AG09319 (cell line): ENCODE measurements at regions not wholly inside any gene's neighbourhood (a gene's known extent, or its start where the extent isn't known, plus 50 kb on each side); places are given as distances from the start of the nearest gene placed in this dataset.

ENCODE experiments used
- DNase-seq: peaks from one replicate; pipeline ENCODE4 v3.0.0-alpha.2; 2010; ENCODE audit warnings: low read depth; ENCODE audit errors: extremely low read depth
- CTCF ChIP-seq: IDR thresholded peaks from 2 replicates; pipeline ENCODE4 v1.5.1; 2011; ENCODE audit warnings: low read depth, mild to moderate bottlenecking, inconsistent platforms, low read length, moderate library complexity

- TF ChIP-seq CTCF, result no peak
These were observed 153.6 kb upstream of the TWIST2 start for GRCh38 chr2:238694136-238694755.

DNA sequence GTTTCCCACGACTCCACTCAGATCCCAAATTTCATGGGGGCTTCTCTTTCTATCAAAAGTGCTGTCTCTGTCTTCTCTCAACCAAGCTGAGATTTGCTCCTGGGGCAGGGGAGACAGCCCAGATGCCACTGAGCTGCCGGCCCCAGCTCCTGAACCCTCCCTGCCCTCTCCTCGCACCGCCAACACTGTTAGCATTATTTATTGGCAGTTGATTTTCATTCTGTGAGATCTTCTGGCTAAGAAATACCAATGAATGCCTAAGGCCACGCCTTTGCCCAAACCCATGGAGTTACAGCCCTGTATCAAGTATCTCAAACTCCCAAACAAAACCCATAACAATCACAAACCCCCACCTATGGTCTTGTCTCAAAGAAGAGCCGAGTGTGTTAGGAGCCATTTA lies 153.0 kb upstream of the TWIST2 start:
- DNase-seq, result no peak
- TF ChIP-seq CTCF, result no peak

More at GRCh38 chr2:238694136-238694755, 153.6 kb upstream of the TWIST2 start:
- DNase-seq, result no peak

GRCh38 chr2:238695538-238695937 lies 152.3 kb upstream of the TWIST2 start:
- DNase-seq, result no peak
- no peak for TF ChIP-seq CTCF

DNA sequence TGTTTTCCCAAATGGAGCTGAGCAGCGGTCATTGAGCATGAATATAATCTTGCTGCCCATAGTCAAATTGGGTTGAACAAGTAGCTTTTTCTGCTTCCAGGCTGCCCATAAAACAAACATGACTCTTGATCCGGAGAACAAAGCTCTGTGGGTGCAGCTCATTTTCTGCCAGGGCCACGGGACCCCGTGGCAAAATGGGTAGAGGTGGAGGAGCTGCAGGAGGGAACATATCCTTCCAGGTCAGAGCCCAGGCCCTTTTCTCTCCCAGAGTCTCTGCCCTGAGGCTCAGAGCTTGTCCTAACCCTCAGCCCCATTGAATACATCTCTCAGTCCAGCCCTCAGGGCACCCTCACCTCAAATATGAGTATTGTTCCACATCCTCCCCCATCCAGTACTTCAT lies 151.6 kb upstream of the TWIST2 start:
- no peak for TF ChIP-seq CTCF
- no peak for DNase-seq

DNA sequence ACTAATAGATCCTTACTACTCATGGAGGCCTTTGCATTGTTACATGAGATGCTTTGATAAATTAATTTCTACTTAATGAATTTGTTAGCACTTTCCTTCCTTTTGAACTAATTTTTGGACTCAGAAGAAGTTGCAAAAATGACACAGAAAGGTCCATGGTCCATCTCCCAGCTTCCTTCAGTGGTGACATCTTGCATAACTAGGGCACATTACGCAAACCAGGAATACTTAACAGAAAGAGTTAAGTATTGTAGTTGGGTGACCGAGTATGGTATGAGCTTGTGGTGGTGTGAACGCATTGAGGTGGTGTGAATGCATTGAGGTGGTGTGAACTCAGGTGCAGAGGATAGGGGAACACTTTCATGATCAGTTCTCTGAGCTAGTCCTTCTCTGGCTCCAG lies 151.1 kb upstream of the TWIST2 start:
- no peak for TF ChIP-seq CTCF

DNA sequence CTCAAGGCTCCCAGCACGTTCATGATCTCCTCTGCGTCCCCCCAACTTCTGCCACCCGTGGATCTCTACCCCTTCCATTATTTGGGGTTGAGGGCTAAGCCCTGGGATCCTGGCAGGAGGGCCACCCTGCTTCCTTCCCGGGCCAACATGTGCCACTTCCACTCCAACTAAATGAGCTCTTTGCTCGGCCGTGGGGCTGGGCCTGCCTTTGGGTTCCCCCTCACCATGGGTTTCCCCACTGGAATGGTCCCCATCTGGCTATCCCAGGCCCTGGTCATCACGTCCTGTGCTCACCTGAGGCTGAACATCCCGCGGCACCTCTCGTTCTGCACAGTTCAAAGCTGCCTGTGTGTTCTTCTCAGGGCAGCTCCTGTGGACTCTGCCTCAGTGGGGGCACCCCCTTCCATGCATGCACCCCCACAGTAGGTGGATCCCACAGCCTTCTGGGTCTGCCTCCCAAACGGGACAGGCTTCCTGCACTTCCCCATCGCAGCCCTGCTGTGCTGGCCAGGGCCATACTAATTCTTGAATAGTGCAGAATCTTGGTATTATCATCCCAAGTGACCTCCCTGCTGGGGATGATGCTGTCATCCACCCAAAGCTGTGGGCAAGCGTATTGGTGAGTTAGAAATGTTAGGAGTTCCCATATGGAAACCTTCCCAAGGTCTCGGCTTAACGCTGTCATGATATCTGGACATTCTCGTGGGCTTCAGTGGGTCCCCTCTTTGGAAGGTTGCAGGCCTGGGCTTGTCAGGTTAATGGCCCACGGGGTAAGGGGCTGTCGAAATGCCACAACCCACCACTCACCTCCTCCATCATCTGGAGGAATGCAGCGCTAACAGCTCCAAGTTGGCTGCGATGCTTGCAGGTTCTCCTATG lies 150.5 kb upstream of the TWIST2 start:
- no peak for DNase-seq
- TF ChIP-seq CTCF, result no peak

More for the DNA sequence above, 151.1 kb upstream of the TWIST2 start:
- DNase-seq, result no peak

DNA sequence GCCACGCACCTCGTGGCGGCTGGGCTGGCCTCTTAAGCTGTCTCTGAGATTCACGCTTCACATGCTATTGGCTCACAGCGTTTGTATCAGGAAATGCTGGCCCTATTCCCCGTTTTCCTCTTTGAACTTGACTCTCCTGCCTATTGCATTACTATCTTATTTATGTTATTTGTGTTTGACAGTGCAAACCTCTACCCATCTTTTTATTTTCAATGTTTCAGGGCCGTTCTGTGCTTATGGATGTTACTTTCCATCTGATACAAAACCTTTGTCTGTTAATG lies 149.9 kb upstream of the TWIST2 start:
- no peak for TF ChIP-seq CTCF
- DNase-seq, result no peak
